ENCODE measurements at regions not wholly inside any gene's neighbourhood (a gene's known extent, or its start where the extent isn't known, plus 50 kb on each side); places are given as distances from the start of the nearest gene placed in this dataset.

DNA sequence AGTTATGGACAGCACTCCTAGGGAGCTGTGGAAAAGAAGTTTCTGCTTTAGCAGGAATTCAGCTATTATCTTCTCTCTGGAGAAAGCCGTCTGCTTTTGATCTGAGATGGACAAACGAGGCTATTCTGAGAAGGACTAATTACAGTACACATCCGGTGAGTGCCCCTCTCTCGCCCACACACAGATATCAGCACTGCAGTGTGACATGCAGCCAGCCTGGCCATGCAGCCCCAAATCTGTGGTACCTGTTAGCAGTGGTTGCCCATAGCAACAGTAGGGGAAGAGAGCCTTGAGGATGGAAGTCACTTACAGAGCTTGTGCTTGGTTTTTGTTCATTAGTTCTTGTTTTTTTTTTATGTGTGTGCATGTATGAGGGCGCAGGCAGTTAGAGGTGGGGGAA, 73.9 kb upstream of the TRIB2 start:
- TF ChIP-seq, protein P1, sequence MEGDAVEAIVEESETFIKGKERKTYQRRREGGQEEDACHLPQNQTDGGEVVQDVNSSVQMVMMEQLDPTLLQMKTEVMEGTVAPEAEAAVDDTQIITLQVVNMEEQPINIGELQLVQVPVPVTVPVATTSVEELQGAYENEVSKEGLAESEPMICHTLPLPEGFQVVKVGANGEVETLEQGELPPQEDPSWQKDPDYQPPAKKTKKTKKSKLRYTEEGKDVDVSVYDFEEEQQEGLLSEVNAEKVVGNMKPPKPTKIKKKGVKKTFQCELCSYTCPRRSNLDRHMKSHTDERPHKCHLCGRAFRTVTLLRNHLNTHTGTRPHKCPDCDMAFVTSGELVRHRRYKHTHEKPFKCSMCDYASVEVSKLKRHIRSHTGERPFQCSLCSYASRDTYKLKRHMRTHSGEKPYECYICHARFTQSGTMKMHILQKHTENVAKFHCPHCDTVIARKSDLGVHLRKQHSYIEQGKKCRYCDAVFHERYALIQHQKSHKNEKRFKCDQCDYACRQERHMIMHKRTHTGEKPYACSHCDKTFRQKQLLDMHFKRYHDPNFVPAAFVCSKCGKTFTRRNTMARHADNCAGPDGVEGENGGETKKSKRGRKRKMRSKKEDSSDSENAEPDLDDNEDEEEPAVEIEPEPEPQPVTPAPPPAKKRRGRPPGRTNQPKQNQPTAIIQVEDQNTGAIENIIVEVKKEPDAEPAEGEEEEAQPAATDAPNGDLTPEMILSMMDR (IDR thresholded peaks at IDR 0.05): no peak
- TF ChIP-seq ZFX (IDR thresholded peaks at IDR 0.05; ENCODE audit: borderline replicate concordance): no peak

Measured in 22Rv1 (cell line).